SK-N-SH (cell line): ENCODE measurements at regions not wholly inside any gene's neighbourhood (a gene's known extent, or its start where the extent isn't known, plus 50 kb on each side); places are given as distances from the start of the nearest gene placed in this dataset.

Experiments
- CTCF ChIP-seq: fragments of 200-600 bp; sonication (generic); IDR thresholded peaks from 2 replicates; pipeline ENCODE4 v1.6.1; 2017; ENCODE audit warnings: antibody characterized with exemption, mild to moderate bottlenecking, moderate library complexity
- EZH2phosphoT487 ChIP-seq: fragments of 200-600 bp; sonication (generic); IDR thresholded peaks from 2 replicates; pipeline ENCODE4 v1.6.1; 2017; ENCODE audit warnings: low read depth, mixed run types, mild to moderate bottlenecking, antibody characterized with exemption, moderate library complexity, borderline replicate concordance
- MXI1 ChIP-seq: IDR thresholded peaks from 2 replicates; pipeline ENCODE4 v1.6.1; 2012; ENCODE audit warnings: mild to moderate bottlenecking, low read depth, low read length, improper control_type of control experiment
- TEAD4 ChIP-seq: IDR thresholded peaks from 2 replicates; pipeline ENCODE4 v1.4.0; 2012; ENCODE audit warnings: mild to moderate bottlenecking, borderline replicate concordance; ENCODE audit not compliant: insufficient read depth

GRCh38 chr5:5687113-5687512, 264.6 kb downstream of the ICE1 start:
- TF ChIP-seq CTCF, result no peak
- TF ChIP-seq MXI1, result no peak
- TF ChIP-seq EZH2phosphoT487, result no peak
- TF ChIP-seq TEAD4, result no peak
